Kidney epithelial cell (primary cell): ENCODE measurements at regions not wholly inside any gene's neighbourhood (a gene's known extent, or its start where the extent isn't known, plus 50 kb on each side); places are given as distances from the start of the nearest gene placed in this dataset.

Experiments used
- DNase-seq: peaks from one replicate; pipeline ENCODE4 v3.0.0-alpha.2; 2010; ENCODE audit warnings: low read depth
- H3K27me3 ChIP-seq: 2 replicates; pipeline ENCODE4 v1.6.0; 2011; ENCODE audit warnings: low read length; ENCODE audit not compliant: control insufficient read depth, insufficient read depth
- H3K36me3 ChIP-seq: 2 replicates; pipeline ENCODE4 v1.5.1; 2011; ENCODE audit warnings: low read length; ENCODE audit not compliant: control insufficient read depth, insufficient read depth
- H3K4me3 ChIP-seq: 2 replicates; pipeline ENCODE4 v1.5.1; 2011; ENCODE audit warnings: low read depth, mild to moderate bottlenecking, control low read depth, low read length
- TF ChIP-seq, protein P1 (sequence below): IDR thresholded peaks from 2 replicates; pipeline ENCODE4 v1.5.1; 2011; ENCODE audit warnings: mild to moderate bottlenecking, moderate library complexity, low read length, control low read depth, inconsistent platforms; ENCODE audit not compliant: insufficient read depth, poor library complexity, severe bottlenecking

DNA sequence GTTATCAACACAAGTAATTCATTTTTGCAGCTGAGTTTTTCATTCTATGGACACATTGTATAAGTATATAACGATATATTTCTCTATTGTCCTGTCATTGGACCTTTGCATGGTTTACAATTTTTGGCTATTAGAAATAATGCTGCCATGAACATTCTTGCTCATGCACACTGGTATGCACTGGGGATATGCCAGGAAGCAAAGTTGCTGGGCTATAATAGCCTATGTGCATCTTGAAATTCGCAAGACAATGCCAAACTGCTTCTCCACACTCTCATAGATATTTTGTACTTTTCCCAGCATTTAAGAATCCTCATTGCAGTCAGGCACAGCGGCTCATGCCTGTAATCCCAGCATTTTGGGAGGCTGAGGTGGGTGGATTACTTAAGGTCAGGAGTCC lies 852.6 kb upstream of the ID2 start:
- no peaks in the 10 kb centered on the region for H3K36me3 ChIP-seq
- DNase-seq: no peak
- TF ChIP-seq, protein P1, sequence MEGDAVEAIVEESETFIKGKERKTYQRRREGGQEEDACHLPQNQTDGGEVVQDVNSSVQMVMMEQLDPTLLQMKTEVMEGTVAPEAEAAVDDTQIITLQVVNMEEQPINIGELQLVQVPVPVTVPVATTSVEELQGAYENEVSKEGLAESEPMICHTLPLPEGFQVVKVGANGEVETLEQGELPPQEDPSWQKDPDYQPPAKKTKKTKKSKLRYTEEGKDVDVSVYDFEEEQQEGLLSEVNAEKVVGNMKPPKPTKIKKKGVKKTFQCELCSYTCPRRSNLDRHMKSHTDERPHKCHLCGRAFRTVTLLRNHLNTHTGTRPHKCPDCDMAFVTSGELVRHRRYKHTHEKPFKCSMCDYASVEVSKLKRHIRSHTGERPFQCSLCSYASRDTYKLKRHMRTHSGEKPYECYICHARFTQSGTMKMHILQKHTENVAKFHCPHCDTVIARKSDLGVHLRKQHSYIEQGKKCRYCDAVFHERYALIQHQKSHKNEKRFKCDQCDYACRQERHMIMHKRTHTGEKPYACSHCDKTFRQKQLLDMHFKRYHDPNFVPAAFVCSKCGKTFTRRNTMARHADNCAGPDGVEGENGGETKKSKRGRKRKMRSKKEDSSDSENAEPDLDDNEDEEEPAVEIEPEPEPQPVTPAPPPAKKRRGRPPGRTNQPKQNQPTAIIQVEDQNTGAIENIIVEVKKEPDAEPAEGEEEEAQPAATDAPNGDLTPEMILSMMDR: no peak
- no peaks in the 10 kb centered on the region for H3K27me3 ChIP-seq
- H3K4me3 ChIP-seq: no peak overlapping the region

DNA sequence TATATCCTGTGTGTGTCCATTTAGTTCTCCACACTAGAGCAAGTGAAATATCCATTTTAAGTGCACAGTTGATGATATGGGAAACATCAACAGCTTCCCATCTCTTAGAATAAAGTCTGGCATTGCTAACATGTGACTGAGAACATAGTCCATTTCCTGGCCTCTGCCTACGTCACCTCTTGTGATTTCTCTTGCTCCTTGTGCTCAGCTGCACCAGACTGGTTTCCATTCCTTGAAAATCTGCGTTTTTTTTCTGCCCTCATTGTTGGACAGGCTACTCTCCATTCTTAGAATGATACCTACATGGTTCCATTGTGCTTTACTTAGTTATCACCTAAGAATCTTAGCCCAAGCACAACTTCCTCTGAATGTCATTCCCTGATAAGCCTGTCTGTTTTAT lies 851.2 kb upstream of the ID2 start:
- no peaks in the 10 kb centered on the region for H3K36me3 ChIP-seq
- no peak overlapping the region for H3K4me3 ChIP-seq
- TF ChIP-seq, protein P1: no peak
- no peak for DNase-seq
- H3K27me3 ChIP-seq: no peaks in the 10 kb centered on the region

DNA sequence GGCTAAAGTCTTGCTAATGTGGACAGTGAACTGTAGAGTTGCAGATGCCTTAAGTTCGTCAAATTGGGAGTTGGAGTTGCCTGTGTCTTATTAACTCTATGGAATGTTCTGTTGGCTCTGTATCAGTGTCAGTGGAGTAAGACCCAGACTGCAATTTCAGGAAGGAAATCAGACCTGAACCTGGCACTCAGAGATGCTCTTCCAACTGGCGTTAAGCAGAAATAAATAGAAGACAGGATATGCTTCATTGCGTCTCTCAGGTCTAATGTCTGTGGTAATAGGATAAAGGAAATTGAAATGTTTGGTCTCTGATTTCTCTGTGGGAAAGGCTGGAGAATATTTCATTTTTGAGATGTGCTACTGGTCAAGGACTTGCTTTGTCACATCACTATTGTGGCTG lies 846.7 kb upstream of the ID2 start:
- Histone ChIP-seq H3K36me3 (no peaks in the 10 kb centered on the region), H3K27me3 (no peaks in the 10 kb centered on the region), H3K4me3 (no peak overlapping the region)
- no peak for DNase-seq
- TF ChIP-seq, protein P1: no peak

DNA sequence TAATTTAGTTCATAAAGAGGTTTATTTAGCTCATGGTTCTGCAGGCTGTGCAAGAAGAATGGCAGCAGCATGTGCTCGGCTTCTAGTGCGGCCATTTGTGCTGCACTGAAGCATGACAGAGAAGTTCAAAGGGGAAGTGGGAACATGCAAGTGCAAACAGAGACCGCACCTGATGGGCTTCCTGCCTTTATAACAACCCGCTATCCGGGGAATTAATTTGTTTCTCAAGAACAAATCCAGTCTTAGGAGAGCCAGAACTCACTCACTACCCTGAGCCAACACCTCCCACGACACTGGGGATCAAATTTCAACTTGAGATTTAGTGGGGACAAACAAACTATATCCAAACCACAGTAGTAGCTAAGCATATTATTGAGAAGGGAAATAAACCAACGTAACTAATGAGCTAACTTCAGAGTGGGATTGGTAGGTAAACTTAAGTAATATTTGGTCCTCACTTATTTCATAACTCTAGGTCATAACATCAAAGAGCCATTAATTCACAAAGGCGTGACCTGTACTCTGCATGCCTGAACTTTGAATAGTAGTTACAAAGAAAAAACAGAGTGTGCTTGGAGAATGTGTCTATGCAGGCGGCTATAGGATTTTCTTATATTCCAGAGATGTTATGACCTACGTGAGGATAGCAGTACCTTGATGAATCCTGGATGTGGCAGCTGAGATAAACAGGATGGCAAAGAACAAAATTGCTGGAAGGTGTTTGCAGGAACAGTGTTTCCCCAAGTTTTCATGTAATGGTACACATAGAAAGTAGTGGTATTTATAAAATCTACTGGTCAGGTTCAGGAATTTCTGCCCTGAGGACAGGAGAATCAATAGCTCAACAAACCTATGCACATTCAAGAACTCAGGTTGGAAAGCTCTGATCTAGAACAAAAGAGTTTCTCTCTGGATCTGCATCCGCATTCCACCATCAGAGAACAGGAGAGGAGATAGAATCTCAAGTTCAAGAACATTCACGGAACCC lies 845.9 kb upstream of the ID2 start:
- H3K4me3 ChIP-seq: no peak overlapping the region
- no peaks in the 10 kb centered on the region for H3K36me3 ChIP-seq
- H3K27me3 ChIP-seq: no peaks in the 10 kb centered on the region
- TF ChIP-seq, protein P1: no peak
- DNase-seq: no peak

DNA sequence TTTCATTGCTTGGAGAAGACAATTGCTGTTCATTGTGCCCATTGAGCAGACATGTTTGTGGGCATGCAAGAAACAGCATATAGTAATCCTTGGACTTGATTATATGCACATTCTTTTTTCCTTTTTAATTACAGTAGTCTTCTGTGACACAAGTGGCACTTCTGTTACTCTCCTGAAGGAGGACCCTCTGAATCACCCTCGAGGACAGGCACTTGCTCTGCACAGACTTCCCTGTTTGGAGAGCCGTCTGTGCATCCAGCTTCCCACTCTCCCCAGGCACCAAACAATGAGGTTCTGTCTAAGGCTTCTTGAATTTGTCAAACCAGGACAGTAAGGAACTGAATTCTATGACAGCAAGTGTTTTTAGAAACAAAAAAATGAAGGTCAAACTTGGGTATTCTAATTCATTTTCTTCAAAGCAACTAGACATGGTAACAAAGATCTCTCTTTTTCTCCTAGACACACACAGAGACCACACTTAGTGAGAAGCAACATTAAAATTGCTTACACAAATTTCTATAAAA lies 844.6 kb upstream of the ID2 start:
- Histone ChIP-seq H3K27me3 (no peaks in the 10 kb centered on the region), H3K4me3 (no peak overlapping the region), H3K36me3 (no peaks in the 10 kb centered on the region)
- no peak for DNase-seq
- TF ChIP-seq, protein P1: no peak
